CD4-positive, alpha-beta memory T cell (primary cell): ENCODE measurements at regions not wholly inside any gene's neighbourhood (a gene's known extent, or its start where the extent isn't known, plus 50 kb on each side); places are given as distances from the start of the nearest gene placed in this dataset.

Experiments used
- CTCF ChIA-PET: fragments of 350-600 bp; sonication (Branson Sonifier 250); formaldehyde crosslinking; loops from one replicate; lab custom pipeline; 2021; ENCODE audit warnings: inconsistent platforms; ENCODE audit not compliant: partially characterized antibody; lab: Charles Lee
- POLR2A ChIA-PET: fragments of 350-600 bp; sonication (Branson Sonifier 250); formaldehyde crosslinking; loops from one replicate; lab custom pipeline; 2021; ENCODE audit not compliant: partially characterized antibody; lab: Charles Lee
- DNase-seq, 5 donors: peaks; one replicate each; pipeline versions ENCODE4 v3.0.0 to v3.0.0-alpha.2; 2020 to 2022; ENCODE audit warnings: mixed read lengths in 1 of 5
- H3K27ac ChIP-seq: one replicate; pipeline ENCODE4 v1.7.0; 2013; ENCODE audit warnings: low read depth, low read length
- H3K27me3 ChIP-seq: 2 replicates; pipeline ENCODE4 v1.7.0; 2013; ENCODE audit warnings: mild to moderate bottlenecking, low read length, moderate library complexity; ENCODE audit not compliant: insufficient read depth
- H3K36me3 ChIP-seq: 2 replicates; pipeline ENCODE4 v1.7.0; 2013; ENCODE audit warnings: mild to moderate bottlenecking, low read length, moderate library complexity; ENCODE audit not compliant: insufficient read depth
- H3K4me1 ChIP-seq: 2 replicates; pipeline ENCODE4 v1.7.0; 2013; ENCODE audit warnings: mild to moderate bottlenecking, low read length, moderate library complexity; ENCODE audit not compliant: insufficient read depth
- H3K4me3 ChIP-seq, 2 donors: one replicate each; pipeline ENCODE4 v1.7.0; 2013; ENCODE audit warnings: low read length in 2 of 2, mild to moderate bottlenecking in 1 of 2
- H3K9me3 ChIP-seq, 2 donors: one replicate each; pipeline ENCODE4 v1.7.0; 2013; ENCODE audit warnings: low read length in 2 of 2, control low read depth in 1 of 2; ENCODE audit not compliant: control insufficient read depth in 1 of 2
- H3K27ac Mint-ChIP-seq, 7 donors: one replicate each; pipeline ENCODE4 v1.8.0; 2020 to 2021; ENCODE audit warnings: mixed read lengths in 7 of 7, mild to moderate bottlenecking in 6 of 7, inconsistent platforms in 3 of 7, moderate library complexity in 3 of 7
- H3K27me3 Mint-ChIP-seq, 2 donors: one replicate each; pipeline ENCODE4 v1.8.0; 2020 to 2021; ENCODE audit warnings: mixed read lengths in 2 of 2
- H3K36me3 Mint-ChIP-seq, 2 donors: one replicate each; pipeline ENCODE4 v1.8.0; 2020 to 2021; ENCODE audit warnings: mixed read lengths in 2 of 2, inconsistent platforms in 1 of 2, mild to moderate bottlenecking in 1 of 2
- H3K4me1 Mint-ChIP-seq, 4 donors: one replicate each; pipeline ENCODE4 v1.8.0; 2020 to 2021; ENCODE audit warnings: mixed read lengths in 4 of 4, mild to moderate bottlenecking in 1 of 4
- H3K4me3 Mint-ChIP-seq, 8 donors: one replicate each; pipeline ENCODE4 v1.8.0; 2020 to 2021; ENCODE audit warnings: mixed read lengths in 8 of 8, mild to moderate bottlenecking in 7 of 8, moderate library complexity in 6 of 8, inconsistent platforms in 3 of 8
- H3K9me3 Mint-ChIP-seq, 8 donors: one replicate each; pipeline ENCODE4 v1.8.0; 2020 to 2021; ENCODE audit warnings: mixed read lengths in 8 of 8, mild to moderate bottlenecking in 5 of 8, inconsistent platforms in 3 of 8, moderate library complexity in 1 of 8
- intact Hi-C: fragments of 100-400 bp; cut with micrococcal nuclease; formaldehyde crosslinking; loops from one replicate; pipeline ENCODE4 v1.15.1; 2023

DNA sequence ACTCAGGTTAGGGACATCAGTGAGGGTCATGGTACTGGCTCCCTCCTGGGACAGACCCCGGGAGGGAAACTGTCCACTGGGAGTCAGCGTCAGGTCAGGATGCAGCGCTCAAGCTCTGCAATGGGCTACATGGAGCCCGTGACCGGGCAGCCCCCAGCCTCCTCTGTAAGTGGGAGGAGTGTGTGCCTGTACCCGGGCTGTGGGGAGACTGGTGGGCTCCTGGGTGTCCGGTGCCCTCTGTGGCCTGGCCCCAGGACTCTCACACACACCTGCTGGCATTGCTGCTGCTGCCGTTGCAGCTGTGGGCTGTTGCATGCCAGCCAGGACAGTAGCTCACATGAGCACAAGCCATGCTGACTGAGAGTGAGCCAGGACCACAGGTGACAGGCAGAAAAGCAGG lies 630.3 kb downstream of the TBC1D22A start:
- Mint-ChIP-seq H3K4me1 (no peaks in the 10 kb centered on the region), H3K27ac (no peak overlapping the region), H3K36me3 (no peaks in the 10 kb centered on the region)

DNA sequence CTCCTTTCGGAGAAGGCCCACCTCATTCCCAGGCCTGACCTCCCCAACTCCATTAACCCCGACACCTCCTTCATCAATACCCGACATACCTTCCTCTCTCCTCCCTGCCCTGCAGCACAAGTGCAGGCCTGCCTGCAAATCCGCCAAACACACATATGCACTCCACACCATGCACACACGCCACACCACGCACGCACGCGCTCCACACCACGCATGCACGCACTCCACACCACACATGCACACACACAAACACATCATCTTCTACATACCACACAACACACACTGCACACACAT lies 629.6 kb downstream of the TBC1D22A start:
- no peak for DNase-seq
- Histone ChIP-seq H3K27ac (no peak overlapping the region), H3K36me3 (no peaks in the 10 kb centered on the region), H3K4me3 (no peak overlapping the region), H3K4me1 (no peaks in the 10 kb centered on the region), H3K27me3 (no peaks in the 10 kb centered on the region), H3K9me3 (no peaks in the 10 kb centered on the region)
- Mint-ChIP-seq H3K4me3 (no peak overlapping the region), H3K27me3 (peaks cover 0 to 1% of the 10 kb centered on the region in 2 donors), H3K9me3 (no peaks in the 10 kb centered on the region), H3K36me3 (no peaks in the 10 kb centered on the region), H3K27ac (no peak overlapping the region), H3K4me1 (no peaks in the 10 kb centered on the region)
- CTCF ChIA-PET: no interaction called here
- POLR2A ChIA-PET: no interaction called here
- intact Hi-C loops: no loop called here

More for the DNA sequence above, 630.3 kb downstream of the TBC1D22A start:
- H3K27me3 ChIP-seq: no peaks in the 10 kb centered on the region
- Mint-ChIP-seq H3K4me3 (no peak overlapping the region), H3K27me3 (peaks cover 0 to 1% of the 10 kb centered on the region in 2 donors), H3K9me3 (peaks cover 0 to 1% (median 0%) of the 10 kb centered on the region in 8 donors)
- no peaks in the 10 kb centered on the region for H3K36me3 ChIP-seq
- H3K4me1 ChIP-seq: no peaks in the 10 kb centered on the region
- H3K4me3 ChIP-seq: no peak overlapping the region
- no peak for DNase-seq
- no peaks in the 10 kb centered on the region for H3K9me3 ChIP-seq
- CTCF ChIA-PET: no interaction called here
- H3K27ac ChIP-seq: no peak overlapping the region
- intact Hi-C loops: no loop called here
- POLR2A ChIA-PET: no interaction called here

GRCh38 chr22:47391169-47392053 lies 629.0 kb downstream of the TBC1D22A start:
- Histone ChIP-seq H3K27me3 (no peaks in the 10 kb centered on the region), H3K36me3 (no peaks in the 10 kb centered on the region), H3K4me3 (no peak overlapping the region), H3K4me1 (no peaks in the 10 kb centered on the region), H3K27ac (no peak overlapping the region), H3K9me3 (no peaks in the 10 kb centered on the region)
- Mint-ChIP-seq H3K4me1 (no peaks in the 10 kb centered on the region), H3K4me3 (no peak overlapping the region), H3K27me3 (peaks cover 0 to 1% of the 10 kb centered on the region in 2 donors), H3K9me3 (no peaks in the 10 kb centered on the region), H3K27ac (no peak overlapping the region), H3K36me3 (no peaks in the 10 kb centered on the region)
- intact Hi-C loops: no loop called here
- ChIA-PET CTCF (no interaction called here), POLR2A (no interaction called here)
- no peak for DNase-seq

GRCh38 chr22:47390026-47390970 lies 627.8 kb downstream of the TBC1D22A start:
- Histone ChIP-seq H3K4me1 (no peaks in the 10 kb centered on the region), H3K36me3 (no peaks in the 10 kb centered on the region), H3K27ac (no peak overlapping the region), H3K9me3 (no peaks in the 10 kb centered on the region), H3K27me3 (no peaks in the 10 kb centered on the region), H3K4me3 (no peak overlapping the region)
- no peak overlapping the region for H3K4me3 Mint-ChIP-seq
- peaks cover 0 to 1% of the 10 kb centered on the region in 2 donors for H3K27me3 Mint-ChIP-seq
- H3K4me1 Mint-ChIP-seq: no peaks in the 10 kb centered on the region
- no peaks in the 10 kb centered on the region for H3K9me3 Mint-ChIP-seq
- intact Hi-C loops: no loop called here
- CTCF ChIA-PET: no interaction called here
- POLR2A ChIA-PET: no interaction called here
- no peak overlapping the region for H3K27ac Mint-ChIP-seq
- DNase-seq: no peak
- H3K36me3 Mint-ChIP-seq: no peaks in the 10 kb centered on the region

DNA sequence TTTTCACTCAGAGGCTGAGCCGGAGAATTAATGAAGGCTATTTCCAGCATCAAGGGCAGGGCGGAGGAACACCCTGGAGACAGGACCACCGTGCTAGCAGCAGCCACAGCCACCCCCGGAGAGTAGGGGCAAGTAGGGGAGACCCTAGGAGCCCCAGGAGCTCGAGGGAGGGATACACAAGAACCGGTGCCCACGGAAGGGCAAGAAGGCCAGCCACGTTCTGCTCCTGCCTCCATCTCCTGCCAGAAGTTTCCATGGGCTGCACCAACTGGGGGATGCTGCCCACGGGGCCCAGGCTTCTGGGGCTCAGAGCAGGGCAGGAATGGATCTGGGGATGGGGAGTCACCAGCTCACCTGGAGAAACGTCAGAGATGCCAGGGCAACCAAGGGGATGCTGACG lies 626.8 kb downstream of the TBC1D22A start:
- H3K27ac Mint-ChIP-seq: no peak overlapping the region
- no peaks in the 10 kb centered on the region for H3K9me3 ChIP-seq
- no peak overlapping the region for H3K4me3 ChIP-seq
- no peaks in the 10 kb centered on the region for H3K27me3 Mint-ChIP-seq
- H3K36me3 Mint-ChIP-seq: no peaks in the 10 kb centered on the region
- intact Hi-C loops: no loop called here
- ChIA-PET POLR2A (no interaction called here), CTCF (no interaction called here)
- H3K27ac ChIP-seq: no peak overlapping the region
- H3K36me3 ChIP-seq: no peaks in the 10 kb centered on the region
- no peaks in the 10 kb centered on the region for H3K4me1 ChIP-seq
- DNase-seq: no peak
- no peaks in the 10 kb centered on the region for H3K4me1 Mint-ChIP-seq
- H3K27me3 ChIP-seq: no peaks in the 10 kb centered on the region
- H3K4me3 Mint-ChIP-seq: no peak overlapping the region
- H3K9me3 Mint-ChIP-seq: no peaks in the 10 kb centered on the region

DNA sequence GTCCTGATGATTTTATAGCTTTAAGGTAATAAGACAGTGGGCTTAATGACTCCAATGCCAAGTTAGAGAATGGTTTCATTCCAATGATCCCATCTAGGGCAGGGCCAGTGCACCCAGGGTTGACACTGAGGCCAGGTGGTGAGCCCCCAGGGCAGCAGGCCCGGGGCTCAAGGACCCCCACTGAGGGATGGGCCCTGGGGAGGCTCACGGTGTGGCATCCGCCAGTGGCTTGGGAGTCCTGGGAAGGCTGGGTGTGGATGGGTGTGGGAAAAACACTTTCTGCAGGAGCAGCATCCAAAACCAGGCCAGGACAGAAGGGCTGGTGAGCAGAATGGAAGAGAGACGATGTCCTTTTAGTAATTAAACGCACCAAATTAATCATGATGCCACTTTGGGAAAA lies 626.3 kb downstream of the TBC1D22A start:
- POLR2A ChIA-PET: no interaction called here
- H3K27me3 Mint-ChIP-seq: no peaks in the 10 kb centered on the region

GRCh38 chr22:47388331-47388730 lies 625.9 kb downstream of the TBC1D22A start:
- H3K9me3 Mint-ChIP-seq: no peaks in the 10 kb centered on the region
- intact Hi-C loops: no loop called here

More for the DNA sequence above, 626.3 kb downstream of the TBC1D22A start:
- DNase-seq: no peak
- intact Hi-C loops: no loop called here
- no peaks in the 10 kb centered on the region for H3K4me1 ChIP-seq
- no peak overlapping the region for H3K27ac ChIP-seq
- no peaks in the 10 kb centered on the region for H3K9me3 Mint-ChIP-seq
- no peak overlapping the region for H3K27ac Mint-ChIP-seq
- no peaks in the 10 kb centered on the region for H3K4me1 Mint-ChIP-seq
- no peak overlapping the region for H3K4me3 Mint-ChIP-seq
- H3K36me3 Mint-ChIP-seq: no peaks in the 10 kb centered on the region
- no peak overlapping the region for H3K4me3 ChIP-seq
- H3K9me3 ChIP-seq: no peaks in the 10 kb centered on the region
- no peaks in the 10 kb centered on the region for H3K36me3 ChIP-seq
- CTCF ChIA-PET: no interaction called here
- H3K27me3 ChIP-seq: no peaks in the 10 kb centered on the region

More at GRCh38 chr22:47388331-47388730, 625.9 kb downstream of the TBC1D22A start:
- ChIA-PET POLR2A (no interaction called here), CTCF (no interaction called here)
- H3K27ac Mint-ChIP-seq: no peak overlapping the region
- H3K27me3 Mint-ChIP-seq: no peaks in the 10 kb centered on the region
- no peaks in the 10 kb centered on the region for H3K4me1 Mint-ChIP-seq
- no peak overlapping the region for H3K4me3 ChIP-seq
- H3K27me3 ChIP-seq: no peaks in the 10 kb centered on the region
- no peaks in the 10 kb centered on the region for H3K36me3 ChIP-seq
- no peaks in the 10 kb centered on the region for H3K4me1 ChIP-seq
- no peak overlapping the region for H3K27ac ChIP-seq
- no peaks in the 10 kb centered on the region for H3K9me3 ChIP-seq
- H3K36me3 Mint-ChIP-seq: no peaks in the 10 kb centered on the region
- H3K4me3 Mint-ChIP-seq: no peak overlapping the region
- no peak for DNase-seq
